ENCODE measurements at regions not wholly inside any gene's neighbourhood (a gene's known extent, or its start where the extent isn't known, plus 50 kb on each side); places are given as distances from the start of the nearest gene placed in this dataset.
A peak's percentile ranks its signal among the peaks of the same experiment; 100 is the strongest.

DNA sequence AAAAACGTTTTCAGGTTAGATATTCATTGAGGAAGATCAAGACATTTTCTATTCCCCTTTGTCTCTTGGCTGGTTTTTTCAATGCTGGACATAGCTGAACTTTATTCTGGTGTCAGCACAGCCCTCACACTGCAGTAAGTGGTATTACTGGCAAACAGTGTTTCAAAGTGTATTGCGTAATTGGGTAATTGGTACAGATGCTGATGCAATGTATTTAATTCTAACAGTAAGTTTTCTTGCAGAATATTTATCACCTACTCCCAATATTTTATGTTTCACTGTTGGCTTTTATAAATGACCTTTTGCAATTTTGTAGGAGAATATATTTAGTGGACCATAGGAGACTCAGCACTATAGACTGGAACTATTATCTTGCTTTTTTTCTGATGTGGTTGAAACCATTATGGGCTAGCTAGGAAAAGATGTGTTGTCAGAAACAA, 287.6 kb upstream of the SOX4 start:
- DNase-seq (ENCODE audit: low read depth in 1 of 2, low spot score in 1 of 2): peak; percentile 44 to 46
- TF ChIP-seq, protein P1, sequence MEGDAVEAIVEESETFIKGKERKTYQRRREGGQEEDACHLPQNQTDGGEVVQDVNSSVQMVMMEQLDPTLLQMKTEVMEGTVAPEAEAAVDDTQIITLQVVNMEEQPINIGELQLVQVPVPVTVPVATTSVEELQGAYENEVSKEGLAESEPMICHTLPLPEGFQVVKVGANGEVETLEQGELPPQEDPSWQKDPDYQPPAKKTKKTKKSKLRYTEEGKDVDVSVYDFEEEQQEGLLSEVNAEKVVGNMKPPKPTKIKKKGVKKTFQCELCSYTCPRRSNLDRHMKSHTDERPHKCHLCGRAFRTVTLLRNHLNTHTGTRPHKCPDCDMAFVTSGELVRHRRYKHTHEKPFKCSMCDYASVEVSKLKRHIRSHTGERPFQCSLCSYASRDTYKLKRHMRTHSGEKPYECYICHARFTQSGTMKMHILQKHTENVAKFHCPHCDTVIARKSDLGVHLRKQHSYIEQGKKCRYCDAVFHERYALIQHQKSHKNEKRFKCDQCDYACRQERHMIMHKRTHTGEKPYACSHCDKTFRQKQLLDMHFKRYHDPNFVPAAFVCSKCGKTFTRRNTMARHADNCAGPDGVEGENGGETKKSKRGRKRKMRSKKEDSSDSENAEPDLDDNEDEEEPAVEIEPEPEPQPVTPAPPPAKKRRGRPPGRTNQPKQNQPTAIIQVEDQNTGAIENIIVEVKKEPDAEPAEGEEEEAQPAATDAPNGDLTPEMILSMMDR (IDR thresholded peaks at IDR 0.05; ENCODE audit: insufficient read depth, low read length): no peak
- Histone ChIP-seq H3K27ac (replicated peaks) (no peak overlapping the region), H3K27me3 (ENCODE audit: insufficient read depth, poor library complexity, severe bottlenecking) (no peaks in the 10 kb centered on the region), H3K4me3 (replicated peaks; ENCODE audit: insufficient read depth, low read length) (no peak overlapping the region)

DNA sequence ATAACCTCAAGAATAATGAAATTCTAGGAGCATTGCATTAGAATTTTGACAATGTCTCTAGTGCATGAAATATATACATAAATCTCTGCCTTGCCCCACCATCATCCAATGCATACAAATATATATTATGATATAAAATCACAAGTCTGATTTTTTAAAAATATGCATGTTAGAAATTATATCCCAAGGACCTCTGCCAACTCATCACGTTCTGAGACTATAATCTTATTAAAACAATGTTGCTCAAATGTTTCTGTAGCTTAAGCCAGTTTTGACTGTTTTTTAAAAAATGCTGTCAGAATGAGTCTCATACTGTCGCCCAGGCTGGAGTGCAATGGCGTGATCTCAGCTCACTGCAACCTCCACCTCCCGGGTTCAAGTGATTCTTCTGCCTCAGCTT, 287.0 kb upstream of the SOX4 start:
- DNase-seq (ENCODE audit: low read depth in 1 of 2, low spot score in 1 of 2): no peak
- H3K27ac ChIP-seq (replicated peaks): no peak overlapping the region
- H3K27me3 ChIP-seq (ENCODE audit: insufficient read depth, poor library complexity, severe bottlenecking): no peaks in the 10 kb centered on the region
- TF ChIP-seq GABPA (IDR thresholded peaks at IDR 0.05; ENCODE audit: low read depth): no peak
- TF ChIP-seq, protein P2, sequence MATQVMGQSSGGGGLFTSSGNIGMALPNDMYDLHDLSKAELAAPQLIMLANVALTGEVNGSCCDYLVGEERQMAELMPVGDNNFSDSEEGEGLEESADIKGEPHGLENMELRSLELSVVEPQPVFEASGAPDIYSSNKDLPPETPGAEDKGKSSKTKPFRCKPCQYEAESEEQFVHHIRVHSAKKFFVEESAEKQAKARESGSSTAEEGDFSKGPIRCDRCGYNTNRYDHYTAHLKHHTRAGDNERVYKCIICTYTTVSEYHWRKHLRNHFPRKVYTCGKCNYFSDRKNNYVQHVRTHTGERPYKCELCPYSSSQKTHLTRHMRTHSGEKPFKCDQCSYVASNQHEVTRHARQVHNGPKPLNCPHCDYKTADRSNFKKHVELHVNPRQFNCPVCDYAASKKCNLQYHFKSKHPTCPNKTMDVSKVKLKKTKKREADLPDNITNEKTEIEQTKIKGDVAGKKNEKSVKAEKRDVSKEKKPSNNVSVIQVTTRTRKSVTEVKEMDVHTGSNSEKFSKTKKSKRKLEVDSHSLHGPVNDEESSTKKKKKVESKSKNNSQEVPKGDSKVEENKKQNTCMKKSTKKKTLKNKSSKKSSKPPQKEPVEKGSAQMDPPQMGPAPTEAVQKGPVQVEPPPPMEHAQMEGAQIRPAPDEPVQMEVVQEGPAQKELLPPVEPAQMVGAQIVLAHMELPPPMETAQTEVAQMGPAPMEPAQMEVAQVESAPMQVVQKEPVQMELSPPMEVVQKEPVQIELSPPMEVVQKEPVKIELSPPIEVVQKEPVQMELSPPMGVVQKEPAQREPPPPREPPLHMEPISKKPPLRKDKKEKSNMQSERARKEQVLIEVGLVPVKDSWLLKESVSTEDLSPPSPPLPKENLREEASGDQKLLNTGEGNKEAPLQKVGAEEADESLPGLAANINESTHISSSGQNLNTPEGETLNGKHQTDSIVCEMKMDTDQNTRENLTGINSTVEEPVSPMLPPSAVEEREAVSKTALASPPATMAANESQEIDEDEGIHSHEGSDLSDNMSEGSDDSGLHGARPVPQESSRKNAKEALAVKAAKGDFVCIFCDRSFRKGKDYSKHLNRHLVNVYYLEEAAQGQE (IDR thresholded peaks at IDR 0.05; ENCODE audit: insufficient replicate concordance, low read depth): no peak
- TF ChIP-seq, protein P1 (IDR thresholded peaks at IDR 0.05; ENCODE audit: insufficient read depth, low read length): no peak
- no peak for TF ChIP-seq POLR2AphosphoS5 (IDR thresholded peaks at IDR 0.05; ENCODE audit: low read depth)
- TF ChIP-seq SPI1 (IDR thresholded peaks at IDR 0.05; ENCODE audit: borderline replicate concordance, low read depth): no peak
- no peak overlapping the region for H3K4me3 ChIP-seq (replicated peaks; ENCODE audit: insufficient read depth, low read length)

DNA sequence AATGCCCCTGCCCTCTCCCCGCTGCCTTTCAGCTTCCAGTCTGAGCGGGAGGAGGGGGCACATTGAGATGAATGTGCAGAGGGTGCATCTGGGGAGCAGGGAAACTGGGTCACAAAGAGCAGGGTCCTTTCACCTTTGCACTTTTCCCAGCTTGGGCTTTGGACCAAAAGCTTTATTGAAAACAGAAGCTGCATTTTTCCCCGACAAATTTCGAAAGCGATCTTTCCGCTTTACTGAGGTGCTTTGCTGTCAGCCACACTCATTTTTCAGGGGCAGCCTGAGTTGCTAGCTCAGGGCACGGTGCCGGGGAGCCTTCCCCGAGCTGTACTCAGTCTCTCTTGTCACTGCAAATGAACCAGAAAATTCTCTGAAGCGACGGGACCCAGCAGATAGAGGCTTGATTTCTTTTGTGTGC, 283.7 kb upstream of the SOX4 start:
- no peak overlapping the region for H3K4me3 ChIP-seq (replicated peaks; ENCODE audit: insufficient read depth, low read length)
- H3K27me3 ChIP-seq (ENCODE audit: insufficient read depth, poor library complexity, severe bottlenecking): no peaks in the 10 kb centered on the region
- no peak for DNase-seq (ENCODE audit: low read depth in 1 of 2, low spot score in 1 of 2)
- H3K27ac ChIP-seq (replicated peaks): no peak overlapping the region
- no peak for TF ChIP-seq POLR2AphosphoS5 (IDR thresholded peaks at IDR 0.05; ENCODE audit: low read depth)

DNA sequence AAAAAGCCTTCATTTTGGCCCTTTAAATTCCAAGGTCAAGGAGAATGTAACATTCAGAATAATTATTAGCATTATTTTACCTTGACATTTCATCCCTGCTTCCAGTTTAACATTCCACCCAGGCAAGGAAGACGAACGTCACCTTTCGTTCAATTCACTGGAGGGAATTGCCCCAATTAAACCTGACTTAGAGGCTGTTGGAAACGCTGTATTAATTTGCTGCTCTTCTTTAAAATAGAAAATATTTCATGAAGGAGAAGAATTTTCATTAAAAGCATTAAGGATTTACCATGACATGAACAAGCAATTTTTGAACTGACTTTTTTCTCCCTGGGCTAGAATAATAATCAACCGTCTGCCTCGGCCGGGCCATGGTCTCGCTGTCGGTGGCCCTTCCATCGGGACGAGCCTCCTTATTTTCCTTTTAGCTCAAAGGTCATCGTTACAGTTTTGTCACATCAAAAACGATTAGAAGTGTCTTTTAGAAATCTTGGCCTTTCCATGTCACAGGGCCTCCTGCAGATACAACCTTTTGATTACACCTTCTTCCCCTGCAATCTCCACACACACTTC, 282.9 kb upstream of the SOX4 start:
- H3K27me3 ChIP-seq (ENCODE audit: insufficient read depth, poor library complexity, severe bottlenecking): no peaks in the 10 kb centered on the region
- H3K4me3 ChIP-seq (replicated peaks; ENCODE audit: insufficient read depth, low read length): no peak overlapping the region
- no peak for DNase-seq (ENCODE audit: low read depth in 1 of 2, low spot score in 1 of 2)
- TF ChIP-seq, protein P2 (IDR thresholded peaks at IDR 0.05; ENCODE audit: insufficient replicate concordance, low read depth): no peak
- TF ChIP-seq GABPA (IDR thresholded peaks at IDR 0.05; ENCODE audit: low read depth): no peak
- TF ChIP-seq, protein P1 (IDR thresholded peaks at IDR 0.05; ENCODE audit: insufficient read depth, low read length): no peak
- no peak overlapping the region for H3K27ac ChIP-seq (replicated peaks)

Data from HL-60 (cell line).